GM19395 (cell line): ENCODE measurements at regions not wholly inside any gene's neighbourhood (a gene's known extent, or its start where the extent isn't known, plus 50 kb on each side); places are given as distances from the start of the nearest gene placed in this dataset.

Source experiments
- ATAC-seq: cut with Tn5 transposase; IDR thresholded peaks from one replicate; pipeline ENCODE4 v1.9.1; 2021; ENCODE audit warnings: mild to moderate bottlenecking, moderate library complexity; ENCODE audit not compliant: unreplicated experiment

- ATAC-seq = no peak
Observed at GRCh38 chr2:155442088-155442487, 743.6 kb downstream of the KCNJ3 start.

GRCh38 chr2:155431004-155431507 is 732.6 kb downstream of the KCNJ3 start:
- no peak for ATAC-seq

DNA sequence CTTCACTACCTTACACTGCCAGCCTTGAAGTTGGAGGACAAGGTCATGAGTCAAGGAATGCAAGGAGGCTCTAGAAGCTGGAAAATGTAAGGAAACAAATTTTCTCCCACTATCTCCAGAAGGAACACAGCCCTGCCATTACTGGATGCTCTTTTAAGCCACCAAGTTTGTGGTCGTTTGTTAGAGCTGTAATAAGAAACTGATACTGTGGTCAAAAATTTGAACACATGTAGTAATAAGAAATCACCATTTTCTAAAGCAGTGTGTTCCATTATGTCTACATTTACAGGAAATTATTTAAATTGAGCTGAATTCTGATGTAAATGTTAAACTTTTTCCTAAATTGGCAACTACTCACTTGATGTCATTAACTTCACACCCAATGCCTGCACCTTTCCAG is 729.0 kb downstream of the KCNJ3 start:
- no peak for ATAC-seq

DNA sequence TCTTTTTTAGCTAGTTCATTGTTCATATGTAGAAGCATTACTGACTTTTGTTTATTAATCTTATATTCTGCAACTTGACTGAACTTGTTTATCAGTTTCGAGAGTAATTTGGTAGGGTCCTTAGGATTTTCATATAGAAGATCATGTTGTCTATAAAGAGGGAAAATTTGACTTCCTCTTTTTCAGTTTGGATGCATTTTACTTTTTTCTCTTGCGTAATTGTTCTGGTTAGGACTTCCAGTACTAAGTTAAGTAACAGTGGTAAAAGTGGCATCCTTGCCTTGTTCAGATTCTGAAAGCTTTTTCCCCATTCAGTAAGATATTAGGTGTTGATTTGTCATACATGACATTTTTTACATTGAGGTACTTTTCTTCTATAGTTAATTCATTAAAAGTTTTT is 726.0 kb downstream of the KCNJ3 start:
- no peak for ATAC-seq

DNA sequence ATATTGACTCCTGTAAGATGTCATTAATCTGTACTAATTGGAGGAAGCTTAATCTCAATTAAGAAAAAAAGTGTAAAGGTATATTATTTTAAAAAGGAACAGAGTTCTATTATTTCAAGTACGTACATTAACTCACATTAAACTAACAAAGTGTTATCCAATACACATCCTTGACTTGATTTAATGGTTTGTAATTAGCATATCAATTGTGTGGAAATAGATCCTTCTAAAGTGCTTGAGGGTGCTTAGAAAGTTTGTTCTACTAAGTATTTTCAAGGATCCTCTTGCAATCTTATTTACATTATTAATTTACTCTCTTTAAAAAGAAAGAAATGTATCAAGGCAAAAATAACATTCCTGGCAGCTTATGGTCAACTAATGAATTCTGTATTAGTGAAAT is 720.3 kb downstream of the KCNJ3 start:
- no peak for ATAC-seq

DNA sequence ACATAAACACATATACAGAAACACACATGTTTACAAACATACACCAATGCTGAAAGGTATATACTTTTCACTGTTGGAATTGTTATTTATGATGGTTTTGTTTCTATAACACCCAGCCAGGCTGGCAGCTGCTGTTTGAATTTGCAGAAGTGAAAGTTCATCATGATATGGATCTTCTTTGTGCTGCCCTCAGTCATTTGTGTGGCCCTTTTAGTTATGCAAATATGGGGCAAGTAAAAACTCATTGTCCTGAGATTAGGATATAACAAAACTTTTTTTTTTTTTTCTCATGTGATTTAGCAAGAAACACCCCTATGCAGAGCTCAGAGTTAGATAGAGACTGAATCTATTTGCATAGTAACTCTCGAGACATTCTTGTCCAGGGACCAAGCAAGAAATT is 714.1 kb downstream of the KCNJ3 start:
- peak; percentile 94 for ATAC-seq

DNA sequence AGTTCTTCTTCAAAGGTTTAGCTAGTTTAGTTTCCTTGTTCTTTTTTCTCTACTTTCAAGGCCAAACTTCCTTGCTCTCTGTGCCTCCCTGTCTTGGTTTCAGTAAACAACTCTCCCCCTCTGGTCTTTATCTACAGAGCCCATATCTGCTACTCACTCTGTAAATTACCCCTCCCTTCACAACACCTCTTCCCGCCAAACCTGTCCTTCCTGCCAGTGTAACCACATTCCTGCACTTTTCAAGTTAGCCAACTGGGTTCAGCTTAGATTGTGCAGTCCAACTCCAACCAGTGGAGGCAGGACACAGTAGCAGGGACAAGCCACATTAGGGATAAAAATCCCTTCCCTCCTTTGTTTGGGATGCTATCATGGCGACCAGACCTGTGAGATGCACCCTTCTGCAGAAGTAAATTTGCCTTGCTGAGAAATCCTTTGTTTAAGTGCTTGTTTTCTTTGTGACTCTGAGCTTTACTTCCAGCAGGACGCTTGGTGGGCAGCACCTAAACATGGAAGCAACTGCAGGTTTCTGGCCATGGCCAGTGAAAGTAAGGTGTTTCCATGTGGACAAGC is 706.0 kb downstream of the KCNJ3 start:
- ATAC-seq = no peak

GRCh38 chr2:155393406-155393805 is 694.9 kb downstream of the KCNJ3 start:
- ATAC-seq = no peak

GRCh38 chr2:155391613-155392130 is 693.2 kb downstream of the KCNJ3 start:
- no peak for ATAC-seq

DNA sequence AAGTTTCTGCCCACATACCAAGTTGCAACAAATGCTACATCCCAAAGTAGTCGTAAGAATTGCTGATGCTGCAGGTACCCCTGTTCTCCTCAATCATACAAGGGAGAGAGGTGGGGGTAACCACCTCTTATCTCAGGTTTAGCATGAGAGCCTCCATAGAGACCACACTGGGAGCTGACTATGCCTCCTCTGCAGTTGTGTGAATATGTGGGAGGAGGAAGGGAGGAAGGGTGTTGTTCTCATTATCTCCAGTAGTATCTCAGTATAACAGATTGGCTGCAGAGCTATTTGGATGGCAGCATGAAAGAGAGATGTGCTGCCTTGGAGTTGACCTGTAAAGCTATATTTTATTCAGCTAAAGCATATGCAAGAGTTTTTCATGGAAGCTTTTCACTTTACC is 690.7 kb downstream of the KCNJ3 start:
- no peak for ATAC-seq

GRCh38 chr2:155384555-155385123 is 686.1 kb downstream of the KCNJ3 start:
- no peak for ATAC-seq

- no peak for ATAC-seq
Observed at GRCh38 chr2:155382776-155383175, 684.3 kb downstream of the KCNJ3 start.

DNA sequence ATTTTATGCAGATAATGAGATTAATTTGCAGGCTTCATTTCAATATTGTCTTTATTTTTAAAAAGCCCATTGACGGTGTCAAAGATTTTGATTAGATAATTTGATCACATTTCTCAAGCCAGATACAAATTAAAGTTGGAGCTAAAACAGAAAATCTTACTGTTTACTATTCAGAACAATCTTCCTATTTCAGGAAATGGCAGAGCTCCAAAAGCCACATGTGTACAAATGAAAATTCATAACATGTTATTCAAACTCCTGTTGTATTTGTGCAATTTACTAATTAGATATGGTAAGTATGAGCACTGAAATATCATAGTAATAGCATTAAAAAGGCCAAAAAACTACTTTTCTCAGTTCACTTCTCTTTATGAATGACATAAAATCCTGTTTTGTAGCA is 682.9 kb downstream of the KCNJ3 start:
- ATAC-seq = no peak

GRCh38 chr2:155379494-155379893 is 681.0 kb downstream of the KCNJ3 start:
- ATAC-seq = no peak

- no peak for ATAC-seq
Observed at GRCh38 chr2:155377931-155378444, 679.5 kb downstream of the KCNJ3 start.

DNA sequence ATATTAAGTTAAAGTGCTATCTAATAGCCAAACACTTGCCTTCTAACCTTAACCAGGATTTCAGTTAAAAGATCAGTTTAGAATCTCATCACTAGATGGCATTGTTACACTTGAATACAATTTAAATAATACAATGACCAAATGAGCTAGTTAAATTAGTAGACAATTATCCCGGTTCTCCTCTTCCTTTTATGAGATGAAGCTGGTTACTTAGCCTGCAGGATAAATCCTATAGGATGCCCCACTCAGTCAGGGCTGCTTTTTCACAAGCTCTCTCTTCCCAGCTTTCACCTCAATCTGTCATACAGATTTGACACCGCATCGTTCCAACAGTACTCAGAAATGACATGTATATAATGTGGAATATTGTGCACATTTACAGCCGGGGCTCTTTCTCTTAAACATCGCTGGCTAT is 678.8 kb downstream of the KCNJ3 start:
- ATAC-seq = peak; percentile 63

GRCh38 chr2:155372969-155373368 is 674.5 kb downstream of the KCNJ3 start:
- no peak for ATAC-seq

DNA sequence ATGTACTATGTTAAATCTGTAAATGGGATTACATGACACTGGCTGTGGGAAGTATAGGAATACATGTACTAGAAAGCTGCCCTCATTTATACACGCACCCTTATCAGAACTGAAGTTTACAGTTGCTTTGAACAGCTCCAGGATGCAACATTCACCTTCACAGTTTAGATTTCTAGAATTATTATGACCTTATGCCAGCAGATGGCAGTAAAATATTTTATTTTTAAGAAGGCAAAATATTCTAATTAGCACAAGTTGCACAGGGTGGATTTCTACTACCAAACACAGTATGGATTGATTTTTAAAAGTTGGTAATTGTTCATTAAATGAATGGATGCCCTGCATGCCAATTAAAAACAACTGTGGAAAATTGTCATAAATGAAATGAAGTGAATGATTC is 670.4 kb downstream of the KCNJ3 start:
- ATAC-seq = peak; percentile 72

DNA sequence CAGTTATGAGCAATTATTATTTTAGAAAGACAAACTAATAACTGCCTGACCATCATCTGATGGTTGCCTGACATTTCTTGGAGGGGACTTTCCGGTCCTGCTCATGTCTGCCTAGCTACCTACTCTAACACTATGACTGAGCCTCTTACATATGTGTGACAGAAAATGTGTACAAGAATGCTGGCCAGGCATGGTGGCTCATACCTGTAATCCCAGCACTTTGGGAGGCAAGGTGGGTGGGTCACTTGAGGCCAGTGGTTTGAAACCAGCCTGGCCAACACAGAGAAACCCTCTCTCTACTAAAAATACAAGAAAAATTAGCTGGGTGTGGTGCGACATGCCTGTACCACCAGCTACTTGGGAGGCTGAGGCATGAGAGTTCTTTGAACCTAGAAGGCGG is 666.3 kb downstream of the KCNJ3 start:
- no peak for ATAC-seq

GRCh38 chr2:155363349-155363888 is 664.9 kb downstream of the KCNJ3 start:
- ATAC-seq = no peak

- ATAC-seq = no peak
Observed at GRCh38 chr2:155357172-155357571, 658.7 kb downstream of the KCNJ3 start.

DNA sequence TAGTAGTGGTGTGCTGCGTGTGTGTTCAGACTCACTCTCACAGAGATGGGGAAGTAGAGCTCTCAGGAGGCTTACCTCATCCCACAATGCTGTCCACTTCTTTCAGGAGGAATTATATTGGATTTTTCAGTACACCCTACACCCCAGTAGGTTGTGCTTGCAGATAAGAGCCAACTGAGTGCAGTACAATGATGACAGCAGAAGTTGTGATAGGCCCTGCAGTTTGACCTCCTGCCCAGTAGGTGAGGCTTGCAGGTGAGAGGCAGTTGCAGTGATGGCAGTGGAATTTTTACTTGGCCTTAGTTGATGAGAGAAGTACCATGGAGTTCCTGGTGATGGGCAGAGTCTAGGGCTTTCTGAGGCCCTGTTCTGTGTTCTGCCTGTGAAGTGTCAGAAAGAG is 657.8 kb downstream of the KCNJ3 start:
- ATAC-seq = no peak
